Tibial nerve (tissue), 4 donors: ENCODE measurements at regions not wholly inside any gene's neighbourhood (a gene's known extent, or its start where the extent isn't known, plus 50 kb on each side); places are given as distances from the start of the nearest gene placed in this dataset.

Experiments
- EP300 ChIP-seq, 2 donors: sonication (generic); formaldehyde crosslinking; IDR thresholded peaks; one replicate each; pipeline ENCODE4 v1.6.1; 2017; ENCODE audit warnings: antibody characterized with exemption in 2 of 2, mild to moderate bottlenecking in 1 of 2
- TF ChIP-seq, protein P1 (sequence below), 5 experiments: fragments of 200-600 bp in 3 of 5; fragments of 450-650 bp in 2 of 5; sonication (generic) in 3 of 5; IDR thresholded peaks; one replicate each; pipeline ENCODE4 v1.5.1; 2016 to 2019; ENCODE audit warnings: antibody characterized with exemption in 5 of 5, mild to moderate bottlenecking in 3 of 5, moderate library complexity in 2 of 5

DNA sequence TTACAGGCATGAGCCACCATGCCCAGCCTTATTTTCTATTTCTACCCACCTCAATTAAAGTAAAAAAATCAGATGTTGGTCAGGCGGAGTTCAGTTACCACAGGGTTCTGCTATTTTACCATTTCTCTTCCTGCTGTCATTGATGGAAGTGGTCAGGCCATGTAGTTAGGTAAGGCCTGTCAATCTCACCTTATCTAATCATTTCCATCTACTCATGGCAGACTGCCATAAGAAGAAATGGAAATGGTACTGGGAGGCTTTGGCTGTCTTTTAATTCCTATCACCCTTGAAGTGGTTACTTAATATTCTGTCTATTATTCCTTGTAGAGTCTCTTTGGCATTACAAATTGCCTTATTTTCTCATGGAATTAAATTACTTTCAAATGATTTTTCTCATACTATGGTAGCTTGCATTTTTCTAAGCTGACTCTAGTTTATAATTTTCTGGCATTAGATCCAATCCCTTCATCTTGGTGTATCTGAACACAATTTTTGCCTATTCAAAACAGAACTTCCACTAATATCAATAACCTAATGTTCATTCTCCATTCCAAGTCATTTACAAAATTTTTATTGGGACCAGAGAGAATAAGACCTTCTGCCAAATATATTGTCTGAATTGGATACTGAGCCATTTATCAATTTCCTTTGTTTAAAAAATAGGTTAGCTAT lies 198.7 kb downstream of the DACT1 start:
- no peak for TF ChIP-seq EP300 (IDR thresholded peaks at IDR 0.05)
- TF ChIP-seq, protein P1, sequence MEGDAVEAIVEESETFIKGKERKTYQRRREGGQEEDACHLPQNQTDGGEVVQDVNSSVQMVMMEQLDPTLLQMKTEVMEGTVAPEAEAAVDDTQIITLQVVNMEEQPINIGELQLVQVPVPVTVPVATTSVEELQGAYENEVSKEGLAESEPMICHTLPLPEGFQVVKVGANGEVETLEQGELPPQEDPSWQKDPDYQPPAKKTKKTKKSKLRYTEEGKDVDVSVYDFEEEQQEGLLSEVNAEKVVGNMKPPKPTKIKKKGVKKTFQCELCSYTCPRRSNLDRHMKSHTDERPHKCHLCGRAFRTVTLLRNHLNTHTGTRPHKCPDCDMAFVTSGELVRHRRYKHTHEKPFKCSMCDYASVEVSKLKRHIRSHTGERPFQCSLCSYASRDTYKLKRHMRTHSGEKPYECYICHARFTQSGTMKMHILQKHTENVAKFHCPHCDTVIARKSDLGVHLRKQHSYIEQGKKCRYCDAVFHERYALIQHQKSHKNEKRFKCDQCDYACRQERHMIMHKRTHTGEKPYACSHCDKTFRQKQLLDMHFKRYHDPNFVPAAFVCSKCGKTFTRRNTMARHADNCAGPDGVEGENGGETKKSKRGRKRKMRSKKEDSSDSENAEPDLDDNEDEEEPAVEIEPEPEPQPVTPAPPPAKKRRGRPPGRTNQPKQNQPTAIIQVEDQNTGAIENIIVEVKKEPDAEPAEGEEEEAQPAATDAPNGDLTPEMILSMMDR (IDR thresholded peaks at IDR 0.05): no peak
